GM23338 (cell line): ENCODE measurements at regions not wholly inside any gene's neighbourhood (a gene's known extent, or its start where the extent isn't known, plus 50 kb on each side); places are given as distances from the start of the nearest gene placed in this dataset.

Experiments
- ATAC-seq: fragments of 200-7000 bp; cut with Tn5 transposase; 3 replicates; pipeline ENCODE4 v1.9.1; 2020
- DNase-seq: peaks from one replicate; pipeline ENCODE4 v3.0.0-alpha.2; 2015; ENCODE audit warnings: low spot score
- H2AFZ ChIP-seq: fragments of 200-600 bp; sonication (generic); 2 replicates; pipeline ENCODE4 v1.8.0; 2016; ENCODE audit warnings: antibody characterized with exemption, mild to moderate bottlenecking, moderate library complexity
- H3F3A ChIP-seq: fragments of 200-600 bp; sonication (generic); replicated peaks from 2 replicates; pipeline ENCODE4 v1.8.0; 2017; ENCODE audit warnings: antibody characterized with exemption, mixed run types, low read depth
- H3K27ac ChIP-seq: fragments of 200-600 bp; sonication (generic); 2 replicates; pipeline ENCODE4 v1.6.1; 2016; ENCODE audit warnings: low read depth
- H3K27me3 ChIP-seq: fragments of 200-600 bp; sonication (generic); 2 replicates; pipeline ENCODE4 v1.8.0; 2016; ENCODE audit warnings: mild to moderate bottlenecking, mixed run types, moderate library complexity; ENCODE audit not compliant: insufficient read depth
- H3K36me3 ChIP-seq: fragments of 200-600 bp; sonication (generic); 2 replicates; pipeline ENCODE4 v1.8.0; 2016; ENCODE audit warnings: mild to moderate bottlenecking; ENCODE audit not compliant: insufficient read depth
- H3K4me1 ChIP-seq: fragments of 200-600 bp; sonication (generic); 2 replicates; pipeline ENCODE4 v1.8.0; 2016; ENCODE audit warnings: mild to moderate bottlenecking, moderate library complexity; ENCODE audit not compliant: insufficient read depth
- H3K4me2 ChIP-seq: fragments of 200-600 bp; sonication (generic); 2 replicates; pipeline ENCODE4 v1.7.1; 2017; ENCODE audit warnings: mixed run types
- H3K4me3 ChIP-seq: fragments of 200-600 bp; sonication (generic); 2 replicates; pipeline ENCODE4 v1.6.1; 2016; ENCODE audit warnings: mixed run types
- H3K79me2 ChIP-seq: fragments of 200-600 bp; sonication (generic); replicated peaks from 2 replicates; pipeline ENCODE4 v1.8.0; 2017; ENCODE audit warnings: mild to moderate bottlenecking; ENCODE audit not compliant: insufficient read depth
- H3K9me2 ChIP-seq: fragments of 200-600 bp; sonication (generic); 2 replicates; pipeline ENCODE4 v1.8.0; 2017; ENCODE audit not compliant: insufficient read depth
- H4K20me1 ChIP-seq: fragments of 200-600 bp; sonication (generic); replicated peaks from 2 replicates; pipeline ENCODE4 v1.8.0; 2017; ENCODE audit warnings: mild to moderate bottlenecking; ENCODE audit not compliant: insufficient read depth
- H3K27ac Mint-ChIP-seq: 2 replicates; pipeline ENCODE4 v1.8.0; 2020; ENCODE audit warnings: inconsistent platforms, mild to moderate bottlenecking, moderate library complexity, mixed read lengths
- H3K27me3 Mint-ChIP-seq: 3 replicates; pipeline ENCODE4 v1.8.0; 2022; ENCODE audit warnings: low read depth, mild to moderate bottlenecking, moderate library complexity, mixed read lengths, inconsistent platforms; ENCODE audit not compliant: insufficient read depth, poor library complexity
- H3K36me3 Mint-ChIP-seq: 3 replicates; pipeline ENCODE4 v1.8.0; 2021; ENCODE audit warnings: low read depth, mild to moderate bottlenecking, inconsistent platforms, moderate library complexity, mixed read lengths
- H3K4me1 Mint-ChIP-seq: 3 replicates; pipeline ENCODE4 v1.8.0; 2020; ENCODE audit warnings: mild to moderate bottlenecking, inconsistent platforms, mixed read lengths
- H3K4me3 Mint-ChIP-seq: 3 replicates; pipeline ENCODE4 v1.8.0; 2021; ENCODE audit warnings: moderate library complexity, mild to moderate bottlenecking, inconsistent platforms, mixed read lengths
- H3K9me3 Mint-ChIP-seq: 3 replicates; pipeline ENCODE4 v1.8.0; 2020; ENCODE audit warnings: moderate library complexity, mild to moderate bottlenecking, inconsistent platforms, mixed read lengths
- CREB1 ChIP-seq: fragments of 250-450 bp; sonication (Bioruptor Pico); IDR thresholded peaks from 2 replicates; pipeline ENCODE4 v1.5.0; 2020; ENCODE audit warnings: low read depth, mild to moderate bottlenecking, moderate library complexity
- EZH2phosphoT487 ChIP-seq: fragments of 200-600 bp; sonication (generic); IDR thresholded peaks from one replicate; pipeline ENCODE4 v1.8.1; 2018; ENCODE audit warnings: antibody characterized with exemption; ENCODE audit not compliant: unreplicated experiment
- JUNB ChIP-seq: IDR thresholded peaks from one replicate; pipeline ENCODE4 v1.6.1; 2016; ENCODE audit warnings: antibody characterized with exemption; ENCODE audit not compliant: unreplicated experiment
- POLR2AphosphoS5 ChIP-seq: IDR thresholded peaks from 2 replicates; pipeline ENCODE4 v1.6.1; 2016; ENCODE audit warnings: antibody characterized with exemption, low read depth
- STAT1 ChIP-seq: IDR thresholded peaks from one replicate; pipeline ENCODE4 v1.6.1; 2016; ENCODE audit warnings: antibody characterized with exemption; ENCODE audit not compliant: unreplicated experiment
- ZNF114 ChIP-seq: fragments of 250-450 bp; sonication (Bioruptor Pico); IDR thresholded peaks from 2 replicates; pipeline ENCODE4 v1.5.0; 2020; ENCODE audit warnings: mild to moderate bottlenecking, moderate library complexity
- ZNF331 ChIP-seq: fragments of 250-450 bp; sonication (Bioruptor Pico); IDR thresholded peaks from 2 replicates; pipeline ENCODE4 v1.5.0; 2020; ENCODE audit warnings: low read depth, mild to moderate bottlenecking, moderate library complexity
- TF ChIP-seq, protein P1 (sequence below): IDR thresholded peaks from one replicate; pipeline ENCODE4 v1.6.1; 2018; ENCODE audit warnings: antibody characterized with exemption; ENCODE audit not compliant: unreplicated experiment
- TF ChIP-seq, protein P2 (sequence below): IDR thresholded peaks from 2 replicates; pipeline ENCODE4 v1.6.1; 2016; ENCODE audit warnings: antibody characterized with exemption
- TF ChIP-seq, protein P3 (sequence below), 2 experiments: fragments of 200-600 bp in 1 of 2; sonication (generic) in 1 of 2; conservative IDR thresholded peaks; 2 replicates each; pipeline versions ENCODE4 v1.5.1 to v1.6.1; 2016 to 2017; ENCODE audit warnings: antibody characterized with exemption in 2 of 2, low read depth in 2 of 2, mild to moderate bottlenecking in 2 of 2, moderate library complexity in 1 of 2

DNA sequence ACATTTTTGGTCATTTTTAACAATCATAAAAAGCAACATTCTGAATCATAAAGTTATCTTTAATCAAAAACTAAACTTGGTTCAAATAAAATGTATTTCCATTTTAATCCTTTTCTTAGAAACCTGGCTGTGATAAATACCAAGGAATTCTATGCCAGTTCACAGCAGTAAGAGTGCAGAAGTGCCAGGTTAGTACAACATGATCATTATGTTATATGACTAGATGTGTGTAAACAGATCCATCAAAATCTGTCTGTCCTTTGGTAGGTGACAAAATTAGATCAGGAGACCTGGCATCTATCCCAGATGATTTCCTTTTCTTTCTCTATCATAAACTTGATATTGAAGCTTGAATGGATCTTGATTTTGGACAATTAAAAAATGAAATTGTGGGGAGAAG is 200.6 kb upstream of the STXBP6 start (continued):
- TF ChIP-seq, protein P1, sequence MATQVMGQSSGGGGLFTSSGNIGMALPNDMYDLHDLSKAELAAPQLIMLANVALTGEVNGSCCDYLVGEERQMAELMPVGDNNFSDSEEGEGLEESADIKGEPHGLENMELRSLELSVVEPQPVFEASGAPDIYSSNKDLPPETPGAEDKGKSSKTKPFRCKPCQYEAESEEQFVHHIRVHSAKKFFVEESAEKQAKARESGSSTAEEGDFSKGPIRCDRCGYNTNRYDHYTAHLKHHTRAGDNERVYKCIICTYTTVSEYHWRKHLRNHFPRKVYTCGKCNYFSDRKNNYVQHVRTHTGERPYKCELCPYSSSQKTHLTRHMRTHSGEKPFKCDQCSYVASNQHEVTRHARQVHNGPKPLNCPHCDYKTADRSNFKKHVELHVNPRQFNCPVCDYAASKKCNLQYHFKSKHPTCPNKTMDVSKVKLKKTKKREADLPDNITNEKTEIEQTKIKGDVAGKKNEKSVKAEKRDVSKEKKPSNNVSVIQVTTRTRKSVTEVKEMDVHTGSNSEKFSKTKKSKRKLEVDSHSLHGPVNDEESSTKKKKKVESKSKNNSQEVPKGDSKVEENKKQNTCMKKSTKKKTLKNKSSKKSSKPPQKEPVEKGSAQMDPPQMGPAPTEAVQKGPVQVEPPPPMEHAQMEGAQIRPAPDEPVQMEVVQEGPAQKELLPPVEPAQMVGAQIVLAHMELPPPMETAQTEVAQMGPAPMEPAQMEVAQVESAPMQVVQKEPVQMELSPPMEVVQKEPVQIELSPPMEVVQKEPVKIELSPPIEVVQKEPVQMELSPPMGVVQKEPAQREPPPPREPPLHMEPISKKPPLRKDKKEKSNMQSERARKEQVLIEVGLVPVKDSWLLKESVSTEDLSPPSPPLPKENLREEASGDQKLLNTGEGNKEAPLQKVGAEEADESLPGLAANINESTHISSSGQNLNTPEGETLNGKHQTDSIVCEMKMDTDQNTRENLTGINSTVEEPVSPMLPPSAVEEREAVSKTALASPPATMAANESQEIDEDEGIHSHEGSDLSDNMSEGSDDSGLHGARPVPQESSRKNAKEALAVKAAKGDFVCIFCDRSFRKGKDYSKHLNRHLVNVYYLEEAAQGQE, result no peak
- no peak for TF ChIP-seq ZNF331 (CRISPR knock-in tag)
- TF ChIP-seq, protein P2, sequence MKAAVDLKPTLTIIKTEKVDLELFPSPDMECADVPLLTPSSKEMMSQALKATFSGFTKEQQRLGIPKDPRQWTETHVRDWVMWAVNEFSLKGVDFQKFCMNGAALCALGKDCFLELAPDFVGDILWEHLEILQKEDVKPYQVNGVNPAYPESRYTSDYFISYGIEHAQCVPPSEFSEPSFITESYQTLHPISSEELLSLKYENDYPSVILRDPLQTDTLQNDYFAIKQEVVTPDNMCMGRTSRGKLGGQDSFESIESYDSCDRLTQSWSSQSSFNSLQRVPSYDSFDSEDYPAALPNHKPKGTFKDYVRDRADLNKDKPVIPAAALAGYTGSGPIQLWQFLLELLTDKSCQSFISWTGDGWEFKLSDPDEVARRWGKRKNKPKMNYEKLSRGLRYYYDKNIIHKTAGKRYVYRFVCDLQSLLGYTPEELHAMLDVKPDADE, result no peak
- no peak for TF ChIP-seq STAT1
- TF ChIP-seq, protein P3, sequence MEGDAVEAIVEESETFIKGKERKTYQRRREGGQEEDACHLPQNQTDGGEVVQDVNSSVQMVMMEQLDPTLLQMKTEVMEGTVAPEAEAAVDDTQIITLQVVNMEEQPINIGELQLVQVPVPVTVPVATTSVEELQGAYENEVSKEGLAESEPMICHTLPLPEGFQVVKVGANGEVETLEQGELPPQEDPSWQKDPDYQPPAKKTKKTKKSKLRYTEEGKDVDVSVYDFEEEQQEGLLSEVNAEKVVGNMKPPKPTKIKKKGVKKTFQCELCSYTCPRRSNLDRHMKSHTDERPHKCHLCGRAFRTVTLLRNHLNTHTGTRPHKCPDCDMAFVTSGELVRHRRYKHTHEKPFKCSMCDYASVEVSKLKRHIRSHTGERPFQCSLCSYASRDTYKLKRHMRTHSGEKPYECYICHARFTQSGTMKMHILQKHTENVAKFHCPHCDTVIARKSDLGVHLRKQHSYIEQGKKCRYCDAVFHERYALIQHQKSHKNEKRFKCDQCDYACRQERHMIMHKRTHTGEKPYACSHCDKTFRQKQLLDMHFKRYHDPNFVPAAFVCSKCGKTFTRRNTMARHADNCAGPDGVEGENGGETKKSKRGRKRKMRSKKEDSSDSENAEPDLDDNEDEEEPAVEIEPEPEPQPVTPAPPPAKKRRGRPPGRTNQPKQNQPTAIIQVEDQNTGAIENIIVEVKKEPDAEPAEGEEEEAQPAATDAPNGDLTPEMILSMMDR (conservative IDR thresholded peaks at IDR 0.05; ENCODE audit: low read depth in 2 of 2), result no peak
- no peak for TF ChIP-seq JUNB
- no peak for TF ChIP-seq POLR2AphosphoS5
- TF ChIP-seq EZH2phosphoT487, result no peak

DNA sequence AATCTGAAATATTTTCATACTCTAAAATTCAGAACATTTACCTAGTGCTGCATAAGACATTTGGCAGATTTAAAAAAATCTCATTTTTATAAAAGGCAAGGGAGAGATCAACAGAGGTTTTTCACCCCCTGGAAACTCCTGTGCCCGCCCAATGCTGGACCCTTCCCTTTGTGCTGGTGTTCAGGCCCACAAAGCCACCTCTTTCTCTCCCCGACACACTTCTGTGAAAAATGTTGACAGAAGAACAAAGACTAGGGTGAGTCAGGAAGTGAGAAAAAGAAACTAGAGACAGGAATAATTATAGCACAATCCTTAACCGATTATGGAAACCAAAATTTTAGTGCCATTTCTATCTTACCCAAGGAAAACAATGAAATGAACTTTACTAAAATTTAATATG is 197.7 kb upstream of the STXBP6 start:
- no peak for ATAC-seq
- no peak overlapping the region for H3K4me2 ChIP-seq
- H3K4me3 ChIP-seq, result no peak overlapping the region
- H3K9me3 Mint-ChIP-seq, result no peaks in the 10 kb centered on the region
- peaks cover 11% of the 10 kb centered on the region for H3K9me2 ChIP-seq
- no peak for DNase-seq
- H3K4me1 Mint-ChIP-seq, result no peaks in the 10 kb centered on the region
- no peaks in the 10 kb centered on the region for H3K36me3 Mint-ChIP-seq
- no peaks in the 10 kb centered on the region for H3K27me3 Mint-ChIP-seq
- H4K20me1 ChIP-seq, result no peaks in the 10 kb centered on the region
- no peak overlapping the region for H3K27ac ChIP-seq
- no peaks in the 10 kb centered on the region for H3F3A ChIP-seq
- no peak overlapping the region for H3K4me3 Mint-ChIP-seq
- H2AFZ ChIP-seq, result no peak overlapping the region
- no peaks in the 10 kb centered on the region for H3K4me1 ChIP-seq
- TF ChIP-seq CREB1 (CRISPR knock-in tag) (no peak), JUNB (no peak), POLR2AphosphoS5 (no peak), ZNF114 (CRISPR knock-in tag) (no peak), ZNF331 (CRISPR knock-in tag) (no peak)
- TF ChIP-seq, protein P1, result no peak
- no peaks in the 10 kb centered on the region for H3K36me3 ChIP-seq
- H3K27ac Mint-ChIP-seq, result no peak overlapping the region
- no peaks in the 10 kb centered on the region for H3K79me2 ChIP-seq
- H3K27me3 ChIP-seq, result no peaks in the 10 kb centered on the region
